ENCODE measurements at regions not wholly inside any gene's neighbourhood (a gene's known extent, or its start where the extent isn't known, plus 50 kb on each side); places are given as distances from the start of the nearest gene placed in this dataset.
"Not testable (repeated sequence)": the region's sequence is repeated elsewhere in the genome, so short reads cannot be mapped to it uniquely, and the experiment has no call there.

- WGBS, 2 experiments, result 93 to 95% methylated on average over 5 of the region's 5 CpGs
- no peak overlapping the region for H3K4me3 ChIP-seq (ENCODE audit: insufficient read depth, low read depth, low read length)
Measured at GRCh38 chr3:106836906-106837305, 540.3 kb upstream of the CCDC54 start.

GRCh38 chr3:106837616-106838015 is 539.6 kb upstream of the CCDC54 start:
- 95% methylated on average over 3 of the region's 3 CpGs for WGBS, 2 experiments
- Histone ChIP-seq H3K27ac (ENCODE audit: insufficient read depth, low read depth, low read length, poor library complexity, severe bottlenecking) (no peak overlapping the region), H3K4me1 (ENCODE audit: control insufficient read depth, insufficient read depth, low read length) (no peaks in the 10 kb centered on the region), H3K4me3 (ENCODE audit: insufficient read depth, low read depth, low read length) (no peak overlapping the region), H3K36me3 (ENCODE audit: control insufficient read depth, insufficient read depth, low read length) (no peaks in the 10 kb centered on the region), H3K9me3 (ENCODE audit: control insufficient read depth, low read length) (no peaks in the 10 kb centered on the region), H3K27me3 (ENCODE audit: control insufficient read depth, insufficient read depth, low read length, poor library complexity, severe bottlenecking) (no peaks in the 10 kb centered on the region)

More at GRCh38 chr3:106836906-106837305, 540.3 kb upstream of the CCDC54 start:
- Histone ChIP-seq H3K9me3 (ENCODE audit: control insufficient read depth, low read length) (no peaks in the 10 kb centered on the region), H3K27ac (ENCODE audit: insufficient read depth, low read depth, low read length, poor library complexity, severe bottlenecking) (no peak overlapping the region), H3K27me3 (ENCODE audit: control insufficient read depth, insufficient read depth, low read length, poor library complexity, severe bottlenecking) (no peaks in the 10 kb centered on the region), H3K36me3 (ENCODE audit: control insufficient read depth, insufficient read depth, low read length) (no peaks in the 10 kb centered on the region), H3K4me1 (ENCODE audit: control insufficient read depth, insufficient read depth, low read length) (no peaks in the 10 kb centered on the region)

- Histone ChIP-seq H3K9me3 (ENCODE audit: control insufficient read depth, low read length) (no peaks in the 10 kb centered on the region), H3K4me3 (ENCODE audit: insufficient read depth, low read depth, low read length) (no peak overlapping the region), H3K27ac (ENCODE audit: insufficient read depth, low read depth, low read length, poor library complexity, severe bottlenecking) (no peak overlapping the region), H3K36me3 (ENCODE audit: control insufficient read depth, insufficient read depth, low read length) (no peaks in the 10 kb centered on the region), H3K4me1 (ENCODE audit: control insufficient read depth, insufficient read depth, low read length) (no peaks in the 10 kb centered on the region), H3K27me3 (ENCODE audit: control insufficient read depth, insufficient read depth, low read length, poor library complexity, severe bottlenecking) (no peaks in the 10 kb centered on the region)
- 90 to 94% methylated on average over 2 of the region's 2 CpGs for WGBS, 2 experiments
Measured at GRCh38 chr3:106839576-106840280, 537.5 kb upstream of the CCDC54 start.

GRCh38 chr3:106840319-106840718 is 536.9 kb upstream of the CCDC54 start:
- H3K9me3 ChIP-seq (ENCODE audit: control insufficient read depth, low read length), result no peaks in the 10 kb centered on the region
- no peaks in the 10 kb centered on the region for H3K36me3 ChIP-seq (ENCODE audit: control insufficient read depth, insufficient read depth, low read length)
- no peaks in the 10 kb centered on the region for H3K27me3 ChIP-seq (ENCODE audit: control insufficient read depth, insufficient read depth, low read length, poor library complexity, severe bottlenecking)
- H3K4me3 ChIP-seq (ENCODE audit: insufficient read depth, low read depth, low read length), result no peak overlapping the region
- H3K27ac ChIP-seq (ENCODE audit: insufficient read depth, low read depth, low read length, poor library complexity, severe bottlenecking), result no peak overlapping the region
- H3K4me1 ChIP-seq (ENCODE audit: control insufficient read depth, insufficient read depth, low read length), result no peaks in the 10 kb centered on the region

GRCh38 chr3:106842151-106842550 is 535.1 kb upstream of the CCDC54 start:
- Histone ChIP-seq H3K27ac (ENCODE audit: insufficient read depth, low read depth, low read length, poor library complexity, severe bottlenecking) (no peak overlapping the region), H3K9me3 (ENCODE audit: control insufficient read depth, low read length) (no peaks in the 10 kb centered on the region), H3K36me3 (ENCODE audit: control insufficient read depth, insufficient read depth, low read length) (no peaks in the 10 kb centered on the region), H3K4me3 (ENCODE audit: insufficient read depth, low read depth, low read length) (no peak overlapping the region), H3K27me3 (ENCODE audit: control insufficient read depth, insufficient read depth, low read length, poor library complexity, severe bottlenecking) (no peaks in the 10 kb centered on the region), H3K4me1 (ENCODE audit: control insufficient read depth, insufficient read depth, low read length) (no peaks in the 10 kb centered on the region)
- WGBS, 2 experiments, result 87 to 93% methylated on average over 2 of the region's 2 CpGs

- no peaks in the 10 kb centered on the region for H3K36me3 ChIP-seq (ENCODE audit: control insufficient read depth, insufficient read depth, low read length)
- H3K4me1 ChIP-seq (ENCODE audit: control insufficient read depth, insufficient read depth, low read length), result no peaks in the 10 kb centered on the region
- no peak overlapping the region for H3K27ac ChIP-seq (ENCODE audit: insufficient read depth, low read depth, low read length, poor library complexity, severe bottlenecking)
- H3K4me3 ChIP-seq (ENCODE audit: insufficient read depth, low read depth, low read length), result no peak overlapping the region
- H3K9me3 ChIP-seq (ENCODE audit: control insufficient read depth, low read length), result no peaks in the 10 kb centered on the region
- no peaks in the 10 kb centered on the region for H3K27me3 ChIP-seq (ENCODE audit: control insufficient read depth, insufficient read depth, low read length, poor library complexity, severe bottlenecking)
Measured at GRCh38 chr3:106844638-106845037, 532.6 kb upstream of the CCDC54 start.

GRCh38 chr3:106848099-106848498 is 529.1 kb upstream of the CCDC54 start:
- 100% methylated on average over 1 of the region's 2 CpGs for WGBS, 2 experiments

GRCh38 chr3:106850437-106850836 is 526.8 kb upstream of the CCDC54 start:
- WGBS, 2 experiments, result 80 to 95% methylated on average over 3 of the region's 3 CpGs
- H3K27me3 ChIP-seq (ENCODE audit: control insufficient read depth, insufficient read depth, low read length, poor library complexity, severe bottlenecking), result no peaks in the 10 kb centered on the region

More at GRCh38 chr3:106848099-106848498, 529.1 kb upstream of the CCDC54 start:
- Histone ChIP-seq H3K4me3 (ENCODE audit: insufficient read depth, low read depth, low read length) (no peak overlapping the region), H3K27ac (ENCODE audit: insufficient read depth, low read depth, low read length, poor library complexity, severe bottlenecking) (no peak overlapping the region), H3K36me3 (ENCODE audit: control insufficient read depth, insufficient read depth, low read length) (no peaks in the 10 kb centered on the region), H3K4me1 (ENCODE audit: control insufficient read depth, insufficient read depth, low read length) (no peaks in the 10 kb centered on the region), H3K27me3 (ENCODE audit: control insufficient read depth, insufficient read depth, low read length, poor library complexity, severe bottlenecking) (no peaks in the 10 kb centered on the region), H3K9me3 (ENCODE audit: control insufficient read depth, low read length) (no peaks in the 10 kb centered on the region)

GRCh38 chr3:106858321-106858720 is 518.9 kb upstream of the CCDC54 start:
- not testable (repeated sequence) for H3K27ac ChIP-seq (ENCODE audit: insufficient read depth, low read depth, low read length, poor library complexity, severe bottlenecking); H3K9me3 ChIP-seq (ENCODE audit: control insufficient read depth, low read length); H3K27me3 ChIP-seq (ENCODE audit: control insufficient read depth, insufficient read depth, low read length, poor library complexity, severe bottlenecking); H3K4me3 ChIP-seq (ENCODE audit: insufficient read depth, low read depth, low read length); H3K36me3 ChIP-seq (ENCODE audit: control insufficient read depth, insufficient read depth, low read length); H3K4me1 ChIP-seq (ENCODE audit: control insufficient read depth, insufficient read depth, low read length)
- WGBS, 2 experiments, result 94 to 96% methylated on average over 3 of the region's 3 CpGs

More at GRCh38 chr3:106850437-106850836, 526.8 kb upstream of the CCDC54 start:
- Histone ChIP-seq H3K27ac (ENCODE audit: insufficient read depth, low read depth, low read length, poor library complexity, severe bottlenecking) (no peak overlapping the region), H3K4me1 (ENCODE audit: control insufficient read depth, insufficient read depth, low read length) (no peaks in the 10 kb centered on the region), H3K4me3 (ENCODE audit: insufficient read depth, low read depth, low read length) (no peak overlapping the region), H3K9me3 (ENCODE audit: control insufficient read depth, low read length) (no peaks in the 10 kb centered on the region), H3K36me3 (ENCODE audit: control insufficient read depth, insufficient read depth, low read length) (no peaks in the 10 kb centered on the region)

- Histone ChIP-seq H3K4me3 (ENCODE audit: insufficient read depth, low read depth, low read length) (no peak overlapping the region), H3K27me3 (ENCODE audit: control insufficient read depth, insufficient read depth, low read length, poor library complexity, severe bottlenecking) (no peaks in the 10 kb centered on the region), H3K4me1 (ENCODE audit: control insufficient read depth, insufficient read depth, low read length) (no peaks in the 10 kb centered on the region), H3K36me3 (ENCODE audit: control insufficient read depth, insufficient read depth, low read length) (no peaks in the 10 kb centered on the region), H3K9me3 (ENCODE audit: control insufficient read depth, low read length) (peaks cover 2% of the 10 kb centered on the region), H3K27ac (ENCODE audit: insufficient read depth, low read depth, low read length, poor library complexity, severe bottlenecking) (no peak overlapping the region)
Measured at GRCh38 chr3:106860182-106860581, 517.1 kb upstream of the CCDC54 start.

GRCh38 chr3:106862067-106862466 is 515.2 kb upstream of the CCDC54 start:
- WGBS, 2 experiments, result 93 to 97% methylated on average over 2 of the region's 3 CpGs
- Histone ChIP-seq H3K4me1 (ENCODE audit: control insufficient read depth, insufficient read depth, low read length) (no peaks in the 10 kb centered on the region), H3K36me3 (ENCODE audit: control insufficient read depth, insufficient read depth, low read length) (no peaks in the 10 kb centered on the region), H3K27me3 (ENCODE audit: control insufficient read depth, insufficient read depth, low read length, poor library complexity, severe bottlenecking) (no peaks in the 10 kb centered on the region), H3K9me3 (ENCODE audit: control insufficient read depth, low read length) (no peaks in the 10 kb centered on the region), H3K4me3 (ENCODE audit: insufficient read depth, low read depth, low read length) (no peak overlapping the region), H3K27ac (ENCODE audit: insufficient read depth, low read depth, low read length, poor library complexity, severe bottlenecking) (no peak overlapping the region)
